ENCODE measurements at regions not wholly inside any gene's neighbourhood (a gene's known extent, or its start where the extent isn't known, plus 50 kb on each side); places are given as distances from the start of the nearest gene placed in this dataset.

GRCh38 chr11:43021466-43021865 is 290.3 kb upstream of the API5 start:
- TF ChIP-seq CTCF (IDR thresholded peaks at IDR 0.05), result no peak
- DNase-seq (ENCODE audit: low spot score) (no peak), ATAC-seq (ENCODE audit: low FRiP score) (no peak)

- TF ChIP-seq CTCF (IDR thresholded peaks at IDR 0.05), result no peak
- ATAC-seq (ENCODE audit: low FRiP score) (no peak), DNase-seq (ENCODE audit: low spot score) (no peak)
Observed at GRCh38 chr11:43034341-43034740, 277.5 kb upstream of the API5 start.

- no peak for ATAC-seq (ENCODE audit: low FRiP score)
- TF ChIP-seq CTCF (IDR thresholded peaks at IDR 0.05), result no peak
- no peak for DNase-seq (ENCODE audit: low spot score)
Observed at GRCh38 chr11:43035086-43035485, 276.7 kb upstream of the API5 start.

GRCh38 chr11:43053638-43054412 is 258.0 kb upstream of the API5 start:
- no peak for DNase-seq (ENCODE audit: low spot score)
- TF ChIP-seq CTCF (IDR thresholded peaks at IDR 0.05), result no peak
- ATAC-seq (ENCODE audit: low FRiP score), result no peak

- no peak for TF ChIP-seq CTCF (IDR thresholded peaks at IDR 0.05)
- ATAC-seq (ENCODE audit: low FRiP score), result no peak
- DNase-seq (ENCODE audit: low spot score), result no peak
Observed at GRCh38 chr11:43067681-43068080, 244.1 kb upstream of the API5 start.

- no peak for TF ChIP-seq CTCF (IDR thresholded peaks at IDR 0.05)
- ATAC-seq (ENCODE audit: low FRiP score) (no peak), DNase-seq (ENCODE audit: low spot score) (no peak)
Observed at GRCh38 chr11:43071338-43071737, 240.5 kb upstream of the API5 start.

GRCh38 chr11:43072096-43072495 is 239.7 kb upstream of the API5 start:
- no peak for TF ChIP-seq CTCF (IDR thresholded peaks at IDR 0.05)
- DNase-seq (ENCODE audit: low spot score) (no peak), ATAC-seq (ENCODE audit: low FRiP score) (no peak)

Data from omental fat pad (tissue), 3 donors.